ENCODE measurements at regions not wholly inside any gene's neighbourhood (a gene's known extent, or its start where the extent isn't known, plus 50 kb on each side); places are given as distances from the start of the nearest gene placed in this dataset.

- Histone ChIP-seq H3K4me1 (peaks cover 8% of the 10 kb centered on the region), H3K27ac (no peak overlapping the region), H3K27me3 (ENCODE audit: control insufficient read depth, insufficient read depth, low read length) (no peaks in the 10 kb centered on the region), H3K4me2 (ENCODE audit: low read length) (no peak overlapping the region), H3K9me3 (ENCODE audit: control insufficient read depth, low read length) (peaks cover 3% of the 10 kb centered on the region), H3K4me3 (ENCODE audit: low read depth, low read length) (no peak overlapping the region), H3K79me2 (peaks cover 14% of the 10 kb centered on the region), H2AFZ (no peak overlapping the region), H3K36me3 (ENCODE audit: control insufficient read depth, insufficient read depth, low read length) (no peaks in the 10 kb centered on the region), H3K9ac (no peak overlapping the region)
- no peak for TF ChIP-seq CTCF (IDR thresholded peaks at IDR 0.05)
These were observed 286.7 kb upstream of the GRIP1 start for GRCh38 chr12:66965621-66966020.

- Histone ChIP-seq H3K36me3 (ENCODE audit: control insufficient read depth, insufficient read depth, low read length) (no peaks in the 10 kb centered on the region), H3K4me2 (ENCODE audit: low read length) (no peak overlapping the region), H3K9ac (no peak overlapping the region), H3K4me1 (no peaks in the 10 kb centered on the region), H3K4me3 (ENCODE audit: low read depth, low read length) (no peak overlapping the region), H3K27me3 (ENCODE audit: control insufficient read depth, insufficient read depth, low read length) (no peaks in the 10 kb centered on the region), H3K79me2 (peaks cover 47% of the 10 kb centered on the region), H3K27ac (no peak overlapping the region), H3K9me3 (ENCODE audit: control insufficient read depth, low read length) (no peaks in the 10 kb centered on the region), H2AFZ (no peak overlapping the region)
- TF ChIP-seq CTCF (IDR thresholded peaks at IDR 0.05) = no peak
These were observed 292.9 kb upstream of the GRIP1 start for GRCh38 chr12:66971816-66972215.

- H3K9me3 ChIP-seq (ENCODE audit: control insufficient read depth, low read length) = no peaks in the 10 kb centered on the region
These were observed 292.6 kb upstream of the CAND1 start for GRCh38 chr12:66976526-66976925.

GRCh38 chr12:66978802-66979201, 290.4 kb upstream of the CAND1 start:
- Histone ChIP-seq H3K9ac (no peak overlapping the region), H3K27me3 (ENCODE audit: control insufficient read depth, insufficient read depth, low read length) (no peaks in the 10 kb centered on the region), H3K79me2 (peaks cover 18% of the 10 kb centered on the region), H3K4me2 (ENCODE audit: low read length) (no peak overlapping the region), H3K9me3 (ENCODE audit: control insufficient read depth, low read length) (no peaks in the 10 kb centered on the region), H3K4me3 (ENCODE audit: low read depth, low read length) (no peak overlapping the region), H2AFZ (no peak overlapping the region), H3K4me1 (peaks cover 7% of the 10 kb centered on the region), H3K27ac (no peak overlapping the region), H3K36me3 (ENCODE audit: control insufficient read depth, insufficient read depth, low read length) (no peaks in the 10 kb centered on the region)
- no peak for TF ChIP-seq CTCF (IDR thresholded peaks at IDR 0.05)

More at GRCh38 chr12:66976526-66976925, 292.6 kb upstream of the CAND1 start:
- Histone ChIP-seq H3K9ac (no peak overlapping the region), H3K4me3 (ENCODE audit: low read depth, low read length) (no peak overlapping the region), H3K4me1 (peaks cover 4% of the 10 kb centered on the region), H3K36me3 (ENCODE audit: control insufficient read depth, insufficient read depth, low read length) (no peaks in the 10 kb centered on the region), H3K4me2 (ENCODE audit: low read length) (no peak overlapping the region), H3K27me3 (ENCODE audit: control insufficient read depth, insufficient read depth, low read length) (no peaks in the 10 kb centered on the region), H3K79me2 (peaks cover 33% of the 10 kb centered on the region), H3K27ac (no peak overlapping the region), H2AFZ (no peak overlapping the region)
- TF ChIP-seq CTCF (IDR thresholded peaks at IDR 0.05) = no peak

- H3K4me3 ChIP-seq (ENCODE audit: low read depth, low read length) = no peak overlapping the region
- H3K9ac ChIP-seq = no peak overlapping the region
- H3K36me3 ChIP-seq (ENCODE audit: control insufficient read depth, insufficient read depth, low read length) = no peaks in the 10 kb centered on the region
- no peaks in the 10 kb centered on the region for H3K9me3 ChIP-seq (ENCODE audit: control insufficient read depth, low read length)
- H3K79me2 ChIP-seq = peaks cover 14% of the 10 kb centered on the region
- no peaks in the 10 kb centered on the region for H3K27me3 ChIP-seq (ENCODE audit: control insufficient read depth, insufficient read depth, low read length)
- peaks cover 7% of the 10 kb centered on the region for H3K4me1 ChIP-seq
- H2AFZ ChIP-seq = no peak overlapping the region
- no peak for TF ChIP-seq CTCF (IDR thresholded peaks at IDR 0.05)
- H3K4me2 ChIP-seq (ENCODE audit: low read length) = no peak overlapping the region
- H3K27ac ChIP-seq = no peak overlapping the region
These were observed 289.9 kb upstream of the CAND1 start for GRCh38 chr12:66979251-66979650.

Measured in parathyroid adenoma (tissue), 2 donors.